ENCODE measurements at regions not wholly inside any gene's neighbourhood (a gene's known extent, or its start where the extent isn't known, plus 50 kb on each side); places are given as distances from the start of the nearest gene placed in this dataset.

- no peak for TF ChIP-seq POLR2A (IDR thresholded peaks at IDR 0.05)
- TF ChIP-seq, protein P1, sequence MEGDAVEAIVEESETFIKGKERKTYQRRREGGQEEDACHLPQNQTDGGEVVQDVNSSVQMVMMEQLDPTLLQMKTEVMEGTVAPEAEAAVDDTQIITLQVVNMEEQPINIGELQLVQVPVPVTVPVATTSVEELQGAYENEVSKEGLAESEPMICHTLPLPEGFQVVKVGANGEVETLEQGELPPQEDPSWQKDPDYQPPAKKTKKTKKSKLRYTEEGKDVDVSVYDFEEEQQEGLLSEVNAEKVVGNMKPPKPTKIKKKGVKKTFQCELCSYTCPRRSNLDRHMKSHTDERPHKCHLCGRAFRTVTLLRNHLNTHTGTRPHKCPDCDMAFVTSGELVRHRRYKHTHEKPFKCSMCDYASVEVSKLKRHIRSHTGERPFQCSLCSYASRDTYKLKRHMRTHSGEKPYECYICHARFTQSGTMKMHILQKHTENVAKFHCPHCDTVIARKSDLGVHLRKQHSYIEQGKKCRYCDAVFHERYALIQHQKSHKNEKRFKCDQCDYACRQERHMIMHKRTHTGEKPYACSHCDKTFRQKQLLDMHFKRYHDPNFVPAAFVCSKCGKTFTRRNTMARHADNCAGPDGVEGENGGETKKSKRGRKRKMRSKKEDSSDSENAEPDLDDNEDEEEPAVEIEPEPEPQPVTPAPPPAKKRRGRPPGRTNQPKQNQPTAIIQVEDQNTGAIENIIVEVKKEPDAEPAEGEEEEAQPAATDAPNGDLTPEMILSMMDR (IDR thresholded peaks at IDR 0.05), result no peak
Observed at GRCh38 chr13:59358014-59358413, 805.7 kb downstream of the DIAPH3 start.
